K562 (cell line): ENCODE measurements at regions not wholly inside any gene's neighbourhood (a gene's known extent, or its start where the extent isn't known, plus 50 kb on each side); places are given as distances from the start of the nearest gene placed in this dataset.
A peak's percentile ranks its signal among the peaks of the same experiment; 100 is the strongest.

Experiments
- ATAC-seq: fragments of 200-7000 bp; cut with Tn5 transposase; 3 replicates; pipeline ENCODE4 v1.9.1; 2020; ENCODE audit warnings: moderate library complexity
- BruUV-seq: library from RNA; stranded (reverse); fragments of 400-500 nt; replicated peaks from 2 replicates; lab custom pipeline; 2021; lab: Mats Ljungman, UMichigan
- CTCF ChIA-PET: fragments of 300-600 bp; formaldehyde crosslinking; extraction: SDS; loops from one replicate; lab custom pipeline; 2021; ENCODE audit warnings: low intra/inter-chr PET ratio; lab: Yijun Ruan, JAX
- POLR2A ChIA-PET: fragments of 300-600, 350-650 bp; sonication (Branson Sonifier 250); formaldehyde crosslinking; extraction: SDS; loops from one replicate; lab custom pipeline; 2021; ENCODE audit warnings: antibody characterized with exemption, inconsistent platforms; lab: Yijun Ruan, JAX
- DNase-seq, 4 experiments: peaks; one replicate each; pipeline versions ENCODE4 v3.0.0 to v3.0.0-alpha.2; 2011 to 2018; ENCODE audit warnings: low spot score in 3 of 4, mixed read lengths in 3 of 4; ENCODE audit errors: extremely low read depth in 1 of 4
- FAIRE-seq: peaks from 2 replicates; lab custom pipeline; 2011; peaks lifted over from hg19 to GRCh38; lab: Jason Lieb, UNC
- H2AFZ ChIP-seq: 2 replicates; pipeline ENCODE4 v1.6.0; 2011; ENCODE audit warnings: low read depth, low read length, control low read depth, inconsistent platforms
- H3K27ac ChIP-seq: fragments of 200-600 bp; 3 replicates; pipeline ENCODE4 v1.8.0; 2011; ENCODE audit warnings: low read depth, mild to moderate bottlenecking, control low read depth, inconsistent platforms, low read length, moderate library complexity, mixed read lengths; ENCODE audit errors: extremely low read depth
- H3K27me3 ChIP-seq, 2 experiments: fragments of 300-600 bp in 1 of 2; 2 replicates in 1 of 2; 3 replicates in 1 of 2; pipeline versions ENCODE4 v1.6.0 to v1.8.0; 2011; ENCODE audit warnings: inconsistent platforms in 2 of 2, low read length in 2 of 2, mild to moderate bottlenecking in 1 of 2, mixed read lengths in 1 of 2, moderate library complexity in 1 of 2; ENCODE audit not compliant: control insufficient read depth in 2 of 2, insufficient read depth in 2 of 2
- H3K36me3 ChIP-seq: fragments of 300-600 bp; 3 replicates; pipeline ENCODE4 v1.8.0; 2011; ENCODE audit warnings: mild to moderate bottlenecking, low read length, inconsistent platforms; ENCODE audit not compliant: control insufficient read depth, insufficient read depth
- H3K4me1 ChIP-seq, 2 experiments: fragments of 200-600 bp in 1 of 2; replicated peaks in 1 of 2; 2 replicates in 1 of 2; 3 replicates in 1 of 2; pipeline versions ENCODE4 v1.5.1 to v1.8.0; 2011; ENCODE audit warnings: inconsistent platforms in 2 of 2, low read length in 2 of 2, mild to moderate bottlenecking in 1 of 2, mixed read lengths in 1 of 2, moderate library complexity in 1 of 2; ENCODE audit not compliant: control insufficient read depth in 2 of 2, insufficient read depth in 2 of 2
- H3K4me2 ChIP-seq: 2 replicates; pipeline ENCODE4 v1.6.1; 2011; ENCODE audit warnings: low read length, control low read depth, inconsistent platforms, mixed read lengths; ENCODE audit not compliant: insufficient read depth
- H3K4me3 ChIP-seq: fragments of 200-600 bp; sonication (generic), shearing (Covaris generic); 2 replicates; pipeline ENCODE4 v1.5.1; 2016; ENCODE audit warnings: control low read depth, inconsistent platforms
- H3K79me2 ChIP-seq: fragments of 200-600 bp; 3 replicates; pipeline ENCODE4 v1.8.0; 2011; ENCODE audit warnings: low read length, inconsistent platforms; ENCODE audit not compliant: control insufficient read depth, insufficient read depth
- H3K9ac ChIP-seq, 2 experiments: 2 replicates each; pipeline versions ENCODE4 v1.6.0 to v1.6.1; 2011; ENCODE audit warnings: low read depth in 2 of 2, low read length in 2 of 2, control low read depth in 1 of 2, inconsistent platforms in 1 of 2, mild to moderate bottlenecking in 1 of 2, mixed read lengths in 1 of 2; ENCODE audit not compliant: insufficient read depth in 1 of 2
- H3K9me1 ChIP-seq: one replicate; pipeline ENCODE4 v1.6.0; 2011; ENCODE audit warnings: inconsistent platforms, mild to moderate bottlenecking, low read length, moderate library complexity; ENCODE audit not compliant: control insufficient read depth, insufficient read depth
- H3K9me3 ChIP-seq: replicated peaks from 2 replicates; pipeline ENCODE4 v1.5.1; 2011; ENCODE audit warnings: low read depth, low read length, inconsistent platforms; ENCODE audit not compliant: control insufficient read depth, insufficient read depth
- H4K20me1 ChIP-seq: replicated peaks from 2 replicates; pipeline ENCODE4 v1.6.1; 2011; ENCODE audit warnings: low read length, inconsistent platforms, mixed read lengths; ENCODE audit not compliant: control insufficient read depth, insufficient read depth
- BRD9 ChIP-seq: fragments of 450-650 bp; IDR thresholded peaks from 2 replicates; pipeline ENCODE4 v1.6.1; 2018; ENCODE audit warnings: low read depth; ENCODE audit not compliant: partially characterized antibody
- C11orf30 ChIP-seq: fragments of 450-650 bp; IDR thresholded peaks from 2 replicates; pipeline ENCODE4 v1.6.1; 2016; ENCODE audit warnings: low read depth, mild to moderate bottlenecking
- CBX5 ChIP-seq: IDR thresholded peaks from 2 replicates; pipeline ENCODE4 v1.6.1; 2014; ENCODE audit warnings: low read depth, borderline replicate concordance
- MAFK ChIP-seq: IDR thresholded peaks from 2 replicates; pipeline ENCODE4 v1.6.1; 2011; ENCODE audit warnings: low read length, improper control_type of control experiment
- MEF2A ChIP-seq: IDR thresholded peaks from 2 replicates; pipeline ENCODE4 v1.6.1; 2011; ENCODE audit warnings: low read depth, mild to moderate bottlenecking, low read length, moderate library complexity; ENCODE audit not compliant: control insufficient read depth
- NR2F6 ChIP-seq: fragments of 450-650 bp; formaldehyde crosslinking; IDR thresholded peaks from 2 replicates; pipeline ENCODE4 v1.4.0; 2020; ENCODE audit warnings: mild to moderate bottlenecking
- SREBF1 ChIP-seq: fragments of 150-350 bp; IDR thresholded peaks from 2 replicates; pipeline ENCODE4 v1.6.1; 2014; ENCODE audit warnings: antibody characterized with exemption, low read depth, low read length, borderline replicate concordance
- ZNF175 ChIP-seq: fragments of 200-800 bp; sonication (Bioruptor generic); IDR thresholded peaks from 2 replicates; pipeline ENCODE4 v1.6.1; 2016; ENCODE audit warnings: low read depth, mild to moderate bottlenecking, missing genetic modification characterization, missing compliant biosample characterization
- WGBS: fragments of 100-300 bp; shearing (Covaris generic); methylation state at CpG from one replicate; pipeline ENCODE4 v1.1.6; 2016; ENCODE audit warnings: low coverage, mixed read lengths; ENCODE audit not compliant: insufficient coverage; ENCODE audit errors: missing lambda C conversion rate; 5-methylcytosine and 5-hydroxymethylcytosine counted together
- in situ Hi-C: fragments of 300-500 bp; cut with MboI; formaldehyde crosslinking; loops from 4 replicates; pipeline ENCODE4 v1.15.0; 2018; ENCODE audit warnings: inconsistent platforms, mixed read lengths
- intact Hi-C: fragments of 100-400 bp; cut with micrococcal nuclease; formaldehyde crosslinking; loops from 2 replicates; pipeline ENCODE4 v1.14.2; 2022

DNA sequence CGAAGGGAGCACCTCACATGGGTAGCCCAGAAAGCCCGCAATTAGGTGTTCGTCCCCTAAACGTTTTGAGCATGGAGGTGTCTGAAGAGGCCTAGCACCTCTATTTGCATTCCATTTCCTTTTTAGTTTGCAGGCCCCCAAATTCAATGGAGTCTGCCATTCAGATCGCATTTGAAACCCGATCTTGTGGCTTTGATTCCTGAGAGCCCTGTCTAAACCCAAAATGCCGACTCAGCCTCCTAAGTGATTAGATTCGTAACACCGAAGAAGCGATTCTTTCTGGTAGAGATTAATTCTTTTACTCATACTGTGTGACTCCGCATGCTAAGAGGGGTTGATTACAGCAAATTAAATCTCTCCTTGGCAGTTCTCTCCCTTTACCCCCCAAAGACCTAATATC is 415.2 kb upstream of the KAZN start:
- CTCF ChIA-PET, result no interaction called here
- no peak for ATAC-seq
- TF ChIP-seq MEF2A (no peak), C11orf30 (0 out of 2 replicates have a peak, but pooled peaks have one; percentile 6), SREBF1 (no peak)
- Histone ChIP-seq H2AFZ (no peak overlapping the region), H3K4me1 (no peaks in the 10 kb centered on the region), H3K9me1 (no peaks in the 10 kb centered on the region), H3K9ac (no peak overlapping the region), H3K27me3 (peaks cover 30 to 36% of the 10 kb centered on the region in 2 experiments), H3K27ac (no peak overlapping the region), H4K20me1 (no peaks in the 10 kb centered on the region), H3K4me2 (no peak overlapping the region), H3K9me3 (no peaks in the 10 kb centered on the region), H3K79me2 (no peaks in the 10 kb centered on the region), H3K4me3 (no peak overlapping the region), H3K36me3 (no peaks in the 10 kb centered on the region)
- 5% methylated on average over 11 of the region's 11 CpGs for WGBS
- no TSS peak for BruUV-seq
- in situ Hi-C loops (no loop called here), intact Hi-C loops (no loop called here)
- POLR2A ChIA-PET, result no interaction called here
- DNase-seq, result no peak
- no peak for FAIRE-seq

DNA sequence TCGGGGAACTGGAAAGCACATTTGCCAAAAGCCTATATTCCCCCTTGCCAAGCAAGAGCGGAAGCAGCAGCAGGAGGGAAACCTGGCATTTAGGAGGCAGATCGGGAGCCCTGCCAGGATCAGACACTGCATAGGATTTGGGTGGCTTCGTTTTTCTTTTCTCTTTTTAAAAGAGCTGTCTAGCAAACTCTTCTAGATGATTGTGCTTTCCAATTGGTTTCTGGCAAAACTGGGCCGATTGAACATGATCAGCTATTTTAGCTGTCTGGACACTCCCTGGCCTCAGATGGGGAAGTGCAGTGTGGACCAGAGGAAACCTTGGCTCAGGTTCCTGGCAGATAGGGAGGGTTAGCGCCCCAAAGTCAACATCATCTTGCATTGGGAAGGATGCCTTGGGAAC is 414.0 kb upstream of the KAZN start:
- no peak for TF ChIP-seq NR2F6 (CRISPR knock-in tag)
- TF ChIP-seq ZNF175, result no peak
- no peak for TF ChIP-seq MAFK
- no peak for TF ChIP-seq CBX5
- TF ChIP-seq BRD9, result no peak
- Histone ChIP-seq H3K36me3 (no peaks in the 10 kb centered on the region), H2AFZ (no peak overlapping the region), H3K9ac (no peak overlapping the region), H3K9me1 (no peaks in the 10 kb centered on the region), H3K9me3 (no peaks in the 10 kb centered on the region), H3K27me3 (peaks cover 30 to 36% of the 10 kb centered on the region in 2 experiments), H3K27ac (no peak overlapping the region), H3K4me2 (no peak overlapping the region), H3K4me1 (no peaks in the 10 kb centered on the region), H4K20me1 (no peaks in the 10 kb centered on the region), H3K4me3 (no peak overlapping the region), H3K79me2 (no peaks in the 10 kb centered on the region)
- WGBS, result 2% methylated on average over 6 of the region's 6 CpGs
- ChIA-PET POLR2A (interaction anchor here (1.0 kb wide), 1 partner anchor 10 kb away, joined by 3 read pairs; no protein-coding TSS in a partner anchor), CTCF (no interaction called here)
- no TSS peak for BruUV-seq
- intact Hi-C loops, result no loop called here
- ATAC-seq (no peak), DNase-seq (no peak), FAIRE-seq (no peak)
- in situ Hi-C loops, result no loop called here
